OCI-LY7 (cell line): ENCODE measurements at regions not wholly inside any gene's neighbourhood (a gene's known extent, or its start where the extent isn't known, plus 50 kb on each side); places are given as distances from the start of the nearest gene placed in this dataset.

Experiments
- EZH2phosphoT487 ChIP-seq: fragments of 200-600 bp; sonication (generic); IDR thresholded peaks from 2 replicates; pipeline ENCODE4 v1.6.1; 2018; ENCODE audit warnings: low read depth, borderline replicate concordance, mild to moderate bottlenecking, mixed run types, antibody characterized with exemption, low read length, moderate library complexity, mixed read lengths
- TF ChIP-seq, protein P1 (sequence below): fragments of 200-600 bp; sonication (generic); conservative IDR thresholded peaks from 2 replicates; pipeline ENCODE4 v1.5.1; 2014; ENCODE audit warnings: mild to moderate bottlenecking, antibody characterized with exemption, low read length, moderate library complexity, mixed read lengths

DNA sequence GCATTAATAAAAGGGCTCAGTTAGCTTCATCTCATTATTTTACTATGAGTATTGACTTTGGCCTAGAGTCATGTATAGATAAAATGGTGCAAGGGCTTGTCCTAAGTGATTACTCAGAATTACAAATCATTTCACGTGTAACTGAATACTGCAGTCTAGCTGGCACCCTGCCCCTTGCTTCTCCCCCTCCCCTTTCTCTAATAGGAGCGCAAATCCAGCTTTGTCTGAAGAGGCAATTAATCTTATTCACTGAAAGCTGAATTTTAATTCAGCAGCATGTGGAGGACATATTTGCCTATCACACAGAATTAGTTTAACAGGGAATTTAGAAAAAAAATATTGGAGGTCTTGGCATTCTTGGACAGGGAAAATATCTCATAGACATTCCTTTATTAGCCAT lies 412.1 kb upstream of the DPH6 start:
- TF ChIP-seq, protein P1, sequence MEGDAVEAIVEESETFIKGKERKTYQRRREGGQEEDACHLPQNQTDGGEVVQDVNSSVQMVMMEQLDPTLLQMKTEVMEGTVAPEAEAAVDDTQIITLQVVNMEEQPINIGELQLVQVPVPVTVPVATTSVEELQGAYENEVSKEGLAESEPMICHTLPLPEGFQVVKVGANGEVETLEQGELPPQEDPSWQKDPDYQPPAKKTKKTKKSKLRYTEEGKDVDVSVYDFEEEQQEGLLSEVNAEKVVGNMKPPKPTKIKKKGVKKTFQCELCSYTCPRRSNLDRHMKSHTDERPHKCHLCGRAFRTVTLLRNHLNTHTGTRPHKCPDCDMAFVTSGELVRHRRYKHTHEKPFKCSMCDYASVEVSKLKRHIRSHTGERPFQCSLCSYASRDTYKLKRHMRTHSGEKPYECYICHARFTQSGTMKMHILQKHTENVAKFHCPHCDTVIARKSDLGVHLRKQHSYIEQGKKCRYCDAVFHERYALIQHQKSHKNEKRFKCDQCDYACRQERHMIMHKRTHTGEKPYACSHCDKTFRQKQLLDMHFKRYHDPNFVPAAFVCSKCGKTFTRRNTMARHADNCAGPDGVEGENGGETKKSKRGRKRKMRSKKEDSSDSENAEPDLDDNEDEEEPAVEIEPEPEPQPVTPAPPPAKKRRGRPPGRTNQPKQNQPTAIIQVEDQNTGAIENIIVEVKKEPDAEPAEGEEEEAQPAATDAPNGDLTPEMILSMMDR, result no peak
- no peak for TF ChIP-seq EZH2phosphoT487
